Left ventricle myocardium inferior (tissue), 1 donor: ENCODE measurements at regions not wholly inside any gene's neighbourhood (a gene's known extent, or its start where the extent isn't known, plus 50 kb on each side); places are given as distances from the start of the nearest gene placed in this dataset.

ENCODE experiments used
- DNase-seq: peaks from one replicate; pipeline ENCODE4 v3.0.0-alpha.2; 2020
- H3K27ac ChIP-seq: fragments of 200-600 bp; replicated peaks from 2 replicates; pipeline ENCODE4 v1.8.0; 2021
- H3K27me3 ChIP-seq: fragments of 200-600 bp; 2 replicates; pipeline ENCODE4 v1.8.0; 2021; ENCODE audit warnings: low read depth
- H3K36me3 ChIP-seq: fragments of 200-600 bp; 2 replicates; pipeline ENCODE4 v1.8.0; 2021
- H3K4me1 ChIP-seq: fragments of 200-600 bp; 2 replicates; pipeline ENCODE4 v1.8.0; 2021
- H3K4me3 ChIP-seq: fragments of 200-600 bp; 2 replicates; pipeline ENCODE4 v1.8.0; 2021; ENCODE audit warnings: mild to moderate bottlenecking, moderate library complexity
- H3K9me3 ChIP-seq: fragments of 200-600 bp; replicated peaks from 2 replicates; pipeline ENCODE4 v1.8.0; 2021
- CTCF ChIP-seq: fragments of 200-600 bp; IDR thresholded peaks from 2 replicates; pipeline ENCODE4 v1.8.0; 2021; ENCODE audit warnings: antibody characterized with exemption, mild to moderate bottlenecking, borderline replicate concordance
- intact Hi-C: fragments of 100-400 bp; cut with micrococcal nuclease; formaldehyde crosslinking; loops from one replicate; pipeline ENCODE4 v1.11.0; 2022
- donor health status: DM: no; HTN: yes; CAD: no; lungs with severe emphysema.

- Histone ChIP-seq H3K27me3 (no peaks in the 10 kb centered on the region), H3K9me3 (no peaks in the 10 kb centered on the region), H3K27ac (no peak overlapping the region), H3K36me3 (no peaks in the 10 kb centered on the region), H3K4me1 (no peaks in the 10 kb centered on the region), H3K4me3 (no peak overlapping the region)
- no peak for DNase-seq
- intact Hi-C loops: no loop called here
- no peak for TF ChIP-seq CTCF
These were observed 70.2 kb upstream of the TLE4 start for GRCh38 chr9:79501546-79501945.

- Histone ChIP-seq H3K4me3 (no peak overlapping the region), H3K27me3 (no peaks in the 10 kb centered on the region), H3K27ac (no peak overlapping the region), H3K36me3 (no peaks in the 10 kb centered on the region), H3K4me1 (no peaks in the 10 kb centered on the region), H3K9me3 (no peaks in the 10 kb centered on the region)
- TF ChIP-seq CTCF: no peak
- intact Hi-C loops: no loop called here
- no peak for DNase-seq
These were observed 64.0 kb upstream of the TLE4 start for GRCh38 chr9:79507801-79508200.

- Histone ChIP-seq H3K27me3 (no peaks in the 10 kb centered on the region), H3K27ac (no peak overlapping the region), H3K4me3 (no peak overlapping the region), H3K4me1 (no peaks in the 10 kb centered on the region), H3K9me3 (no peaks in the 10 kb centered on the region), H3K36me3 (no peaks in the 10 kb centered on the region)
- intact Hi-C loops: no loop called here
- no peak for DNase-seq
- TF ChIP-seq CTCF: no peak
These were observed 59.5 kb upstream of the TLE4 start for GRCh38 chr9:79512251-79512650.
